T-cell (primary cell): ENCODE measurements at regions not wholly inside any gene's neighbourhood (a gene's known extent, or its start where the extent isn't known, plus 50 kb on each side); places are given as distances from the start of the nearest gene placed in this dataset.

Experiments
- ATAC-seq, 4 experiments: fragments of 200-7000 bp in 3 of 4; fragments of 150-1000 bp in 1 of 4; cut with Tn5 transposase; replicated peaks in 1 of 4; 1 replicate in 3 of 4; 2 replicates in 1 of 4; pipeline ENCODE4 v1.10.0; 2021; ENCODE audit warnings: moderate library complexity in 3 of 4, mild to moderate bottlenecking in 2 of 4, moderate number of reproducible peaks in 1 of 4
- CTCF ChIA-PET, 2 donors: fragments of 300-600 bp; sonication (Branson Sonifier 250); formaldehyde crosslinking; loops; one replicate each; lab custom pipeline; 2022; ENCODE audit warnings: antibody characterized with exemption in 2 of 2; lab: Charles Lee
- POLR2A ChIA-PET, 2 donors: fragments of 300-600 bp; sonication (Branson Sonifier 250); formaldehyde crosslinking; loops; one replicate each; lab custom pipeline; 2022; ENCODE audit warnings: antibody characterized with exemption in 2 of 2; lab: Charles Lee
- DNase-seq, 35 experiments: peaks; one replicate each; pipeline versions ENCODE4 v3.0.0 to v3.0.0-alpha.2; 2013 to 2023
- H3K27ac ChIP-seq: one replicate; pipeline ENCODE4 v1.5.1; 2013; ENCODE audit warnings: low read length
- H3K27me3 ChIP-seq, 2 experiments: replicated peaks in 1 of 2; 1 replicate in 1 of 2; 2 replicates in 1 of 2; pipeline versions ENCODE4 v1.6.1 to v1.7.0; 2013; ENCODE audit warnings: low read length in 1 of 2, mixed read lengths in 1 of 2; ENCODE audit not compliant: control insufficient read depth in 2 of 2, insufficient read depth in 2 of 2; ENCODE audit errors: extremely low read depth in 1 of 2
- H3K36me3 ChIP-seq, 2 donors: 1 replicate in 1 of 2; 2 replicates in 1 of 2; pipeline versions ENCODE4 v1.6.1 to v1.7.0; 2013; ENCODE audit warnings: low read length in 1 of 2; ENCODE audit not compliant: control insufficient read depth in 2 of 2, insufficient read depth in 1 of 2; ENCODE audit errors: extremely low read depth in 1 of 2
- H3K4me1 ChIP-seq, 2 experiments: 1 replicate in 1 of 2; 2 replicates in 1 of 2; pipeline versions ENCODE4 v1.6.1 to v1.7.0; 2013; ENCODE audit warnings: low read length in 2 of 2, mixed read lengths in 1 of 2; ENCODE audit not compliant: insufficient read depth in 2 of 2, control insufficient read depth in 1 of 2; ENCODE audit errors: extremely low read depth in 1 of 2
- H3K4me3 ChIP-seq, 2 donors: 1 replicate in 1 of 2; 2 replicates in 1 of 2; pipeline versions ENCODE4 v1.5.1 to v1.7.0; 2013; ENCODE audit warnings: mild to moderate bottlenecking in 2 of 2, low read length in 1 of 2, moderate library complexity in 1 of 2; ENCODE audit not compliant: control insufficient read depth in 1 of 2; ENCODE audit errors: extremely low read depth in 1 of 2
- H3K9me3 ChIP-seq: 2 replicates; pipeline ENCODE4 v1.7.0; 2013
- H3K27ac Mint-ChIP-seq, 2 donors: one replicate each; pipeline ENCODE4 v1.8.0; 2020 to 2021; ENCODE audit warnings: mild to moderate bottlenecking in 2 of 2, mixed read lengths in 2 of 2
- H3K27me3 Mint-ChIP-seq, 2 donors: one replicate each; pipeline ENCODE4 v1.8.0; 2021 to 2022; ENCODE audit warnings: mixed read lengths in 2 of 2
- H3K36me3 Mint-ChIP-seq: one replicate; pipeline ENCODE4 v1.8.0; 2021; ENCODE audit warnings: mixed read lengths
- H3K4me1 Mint-ChIP-seq, 3 donors: one replicate each; pipeline ENCODE4 v1.8.0; 2020 to 2022; ENCODE audit warnings: mixed read lengths in 3 of 3, mild to moderate bottlenecking in 1 of 3
- H3K4me3 Mint-ChIP-seq, 3 donors: one replicate each; pipeline ENCODE4 v1.8.0; 2020 to 2022; ENCODE audit warnings: mild to moderate bottlenecking in 3 of 3, mixed read lengths in 3 of 3, moderate library complexity in 3 of 3
- H3K9me3 Mint-ChIP-seq, 3 donors: one replicate each; pipeline ENCODE4 v1.8.0; 2020 to 2022; ENCODE audit warnings: mixed read lengths in 3 of 3
- WGBS: methylation state at CpG from one replicate; pipeline ENCODE4 v1.1.5; 2013; ENCODE audit warnings: missing lambda C conversion rate; ENCODE audit not compliant: insufficient coverage; 5-methylcytosine and 5-hydroxymethylcytosine counted together

GRCh38 chr2:23093513-23093912, 291.5 kb upstream of the KLHL29 start:
- WGBS: 0% methylated on average over 1 of the region's 1 CpG
- Mint-ChIP-seq H3K27ac (no peak overlapping the region), H3K4me1 (no peaks in the 10 kb centered on the region), H3K36me3 (no peaks in the 10 kb centered on the region), H3K27me3 (peaks cover 4 to 7% of the 10 kb centered on the region in 2 donors), H3K9me3 (peaks cover 4 to 10% (median 4%) of the 10 kb centered on the region in 3 donors), H3K4me3 (no peak overlapping the region)
- CTCF ChIA-PET: no interaction called here
- Histone ChIP-seq H3K9me3 (no peaks in the 10 kb centered on the region), H3K27ac (no peak overlapping the region), H3K4me1 (no peaks in the 10 kb centered on the region), H3K27me3 (peaks cover 0 to 3% of the 10 kb centered on the region in 2 experiments), H3K4me3 (no peak overlapping the region), H3K36me3 (no peaks in the 10 kb centered on the region)
- no peak for DNase-seq
- POLR2A ChIA-PET: no interaction called here
- ATAC-seq: no peak

GRCh38 chr2:23096906-23097602, 287.9 kb upstream of the KLHL29 start:
- 47% methylated on average over 3 of the region's 3 CpGs for WGBS
- POLR2A ChIA-PET: interaction anchor here in 1 of 2 donors (0.5 kb wide), 1 partner anchor 472 kb away, joined by 3 read pairs; no protein-coding TSS in a partner anchor

GRCh38 chr2:23100406-23100805, 284.6 kb upstream of the KLHL29 start:
- H3K27me3 ChIP-seq: no peaks in the 10 kb centered on the region
- H3K27ac ChIP-seq: no peak overlapping the region
- H3K4me3 ChIP-seq: no peak overlapping the region
- H3K9me3 Mint-ChIP-seq: peaks cover 4 to 15% (median 14%) of the 10 kb centered on the region in 3 donors
- ChIA-PET CTCF (no interaction called here), POLR2A (no interaction called here)
- no peak for ATAC-seq
- no peaks in the 10 kb centered on the region for H3K27me3 Mint-ChIP-seq
- H3K4me3 Mint-ChIP-seq: no peak overlapping the region
- no peaks in the 10 kb centered on the region for H3K4me1 Mint-ChIP-seq
- no peaks in the 10 kb centered on the region for H3K36me3 Mint-ChIP-seq
- no peaks in the 10 kb centered on the region for H3K9me3 ChIP-seq
- no peak for DNase-seq
- 67% methylated on average over 2 of the region's 2 CpGs for WGBS
- H3K4me1 ChIP-seq: no peaks in the 10 kb centered on the region
- no peak overlapping the region for H3K27ac Mint-ChIP-seq
- H3K36me3 ChIP-seq: no peaks in the 10 kb centered on the region

More at GRCh38 chr2:23096906-23097602, 287.9 kb upstream of the KLHL29 start:
- DNase-seq: no peak
- CTCF ChIA-PET: no interaction called here
- Histone ChIP-seq H3K27ac (no peak overlapping the region), H3K4me1 (no peaks in the 10 kb centered on the region), H3K36me3 (no peaks in the 10 kb centered on the region), H3K4me3 (no peak overlapping the region), H3K27me3 (no peaks in the 10 kb centered on the region), H3K9me3 (no peaks in the 10 kb centered on the region)
- H3K36me3 Mint-ChIP-seq: no peaks in the 10 kb centered on the region
- peaks cover 3 to 4% of the 10 kb centered on the region in 2 donors for H3K27me3 Mint-ChIP-seq
- peaks cover 4 to 15% (median 14%) of the 10 kb centered on the region in 3 donors for H3K9me3 Mint-ChIP-seq
- no peak overlapping the region for H3K4me3 Mint-ChIP-seq
- ATAC-seq: no peak
- no peaks in the 10 kb centered on the region for H3K4me1 Mint-ChIP-seq
- no peak overlapping the region for H3K27ac Mint-ChIP-seq

- peaks cover 8 to 18% (median 16%) of the 10 kb centered on the region in 3 donors for H3K9me3 Mint-ChIP-seq
- Histone ChIP-seq H3K27ac (no peak overlapping the region), H3K27me3 (no peaks in the 10 kb centered on the region), H3K9me3 (no peaks in the 10 kb centered on the region), H3K4me3 (no peak overlapping the region), H3K36me3 (no peaks in the 10 kb centered on the region), H3K4me1 (no peaks in the 10 kb centered on the region)
- H3K27me3 Mint-ChIP-seq: no peaks in the 10 kb centered on the region
- no peak overlapping the region for H3K27ac Mint-ChIP-seq
- no peak overlapping the region for H3K4me3 Mint-ChIP-seq
- H3K4me1 Mint-ChIP-seq: no peaks in the 10 kb centered on the region
- 83% methylated on average over 2 of the region's 4 CpGs for WGBS
- H3K36me3 Mint-ChIP-seq: no peaks in the 10 kb centered on the region
- DNase-seq (no peak), ATAC-seq (no peak)
- ChIA-PET CTCF (no interaction called here), POLR2A (interaction anchor here in 1 of 2 donors (0.5 kb wide), 1 partner anchor 26 kb away, joined by 3 read pairs; no protein-coding TSS in a partner anchor)
Observed at GRCh38 chr2:23106242-23106785, 278.7 kb upstream of the KLHL29 start.

GRCh38 chr2:23107327-23107941, 277.5 kb upstream of the KLHL29 start:
- no peaks in the 10 kb centered on the region for H3K36me3 Mint-ChIP-seq

GRCh38 chr2:23111263-23111662, 273.7 kb upstream of the KLHL29 start:
- H3K9me3 ChIP-seq: no peaks in the 10 kb centered on the region
- H3K36me3 ChIP-seq: no peaks in the 10 kb centered on the region
- H3K4me1 Mint-ChIP-seq: no peaks in the 10 kb centered on the region
- H3K4me3 Mint-ChIP-seq: no peak overlapping the region
- peaks cover 0 to 12% of the 10 kb centered on the region in 2 donors for H3K27me3 Mint-ChIP-seq
- no peaks in the 10 kb centered on the region for H3K36me3 Mint-ChIP-seq
- no CpG with 5 or more reads among the region's 2 CpGs for WGBS
- ChIA-PET CTCF (no interaction called here), POLR2A (no interaction called here)
- H3K27ac Mint-ChIP-seq: no peak overlapping the region
- H3K27ac ChIP-seq: no peak overlapping the region
- H3K4me3 ChIP-seq: no peak overlapping the region
- no peak for DNase-seq
- peaks cover 5 to 19% (median 11%) of the 10 kb centered on the region in 3 donors for H3K9me3 Mint-ChIP-seq
- no peak for ATAC-seq
- H3K27me3 ChIP-seq: no peaks in the 10 kb centered on the region
- no peaks in the 10 kb centered on the region for H3K4me1 ChIP-seq

More at GRCh38 chr2:23107327-23107941, 277.5 kb upstream of the KLHL29 start:
- Histone ChIP-seq H3K27ac (no peak overlapping the region), H3K27me3 (no peaks in the 10 kb centered on the region), H3K36me3 (no peaks in the 10 kb centered on the region), H3K4me3 (no peak overlapping the region), H3K9me3 (no peaks in the 10 kb centered on the region), H3K4me1 (no peaks in the 10 kb centered on the region)
- H3K27me3 Mint-ChIP-seq: no peaks in the 10 kb centered on the region
- ChIA-PET CTCF (no interaction called here), POLR2A (no interaction called here)
- 40% methylated on average over 1 of the region's 4 CpGs for WGBS
- ATAC-seq (no peak), DNase-seq (no peak)
- no peak overlapping the region for H3K27ac Mint-ChIP-seq
- no peak overlapping the region for H3K4me3 Mint-ChIP-seq
- H3K4me1 Mint-ChIP-seq: no peaks in the 10 kb centered on the region
- H3K9me3 Mint-ChIP-seq: peaks cover 5 to 14% (median 11%) of the 10 kb centered on the region in 3 donors
